GM12878 (cell line): ENCODE measurements at regions not wholly inside any gene's neighbourhood (a gene's known extent, or its start where the extent isn't known, plus 50 kb on each side); places are given as distances from the start of the nearest gene placed in this dataset.

Experiments
- ATAC-seq: fragments of 200-7000 bp; cut with Tn5 transposase; 3 replicates; pipeline ENCODE4 v1.9.1; 2020; ENCODE audit warnings: mild to moderate bottlenecking, moderate library complexity
- BruUV-seq: library from RNA; stranded (reverse); fragments of 400-500 nt; replicated peaks from 2 replicates; lab custom pipeline; 2021; lab: Mats Ljungman, UMichigan
- CTCF ChIA-PET: fragments of 300-600 bp; sonication (Branson Sonifier 250); formaldehyde crosslinking; extraction: SDS; loops from one replicate; lab custom pipeline; 2021; ENCODE audit warnings: inconsistent platforms; lab: Yijun Ruan, JAX
- POLR2A ChIA-PET: fragments of 350-600 bp; formaldehyde crosslinking; extraction: SDS; loops from one replicate; lab custom pipeline; 2021; ENCODE audit warnings: inconsistent platforms; lab: Charles Lee
- RAD21 ChIA-PET: fragments of 300-600 bp; sonication (Branson Sonifier 250); formaldehyde crosslinking; loops from one replicate; lab custom pipeline; 2023; ENCODE audit warnings: antibody characterized with exemption; ENCODE audit not compliant: unreplicated experiment; lab: Charles Lee
- SMC1A ChIA-PET: fragments of 300-600 bp; sonication (Branson Sonifier 250); formaldehyde crosslinking; loops from one replicate; lab custom pipeline; 2023; ENCODE audit not compliant: unreplicated experiment, uncharacterized antibody; lab: Charles Lee
- DNase-seq: peaks from one replicate; pipeline ENCODE4 v3.0.0-alpha.2; 2011; ENCODE audit warnings: low read depth, low spot score
- FAIRE-seq: peaks from 3 replicates; lab custom pipeline; 2011; peaks lifted over from hg19 to GRCh38; lab: Jason Lieb, UNC
- H2AFZ ChIP-seq: 2 replicates; pipeline ENCODE4 v1.6.0; 2011; ENCODE audit warnings: low read depth, low read length, control low read depth; ENCODE audit not compliant: control insufficient read depth
- H3K27ac ChIP-seq: 2 replicates; pipeline ENCODE4 v1.5.1; 2011; ENCODE audit warnings: control low read depth; ENCODE audit not compliant: control insufficient read depth, insufficient read depth
- H3K27me3 ChIP-seq, 2 experiments: replicated peaks in 1 of 2; 2 replicates each; pipeline versions ENCODE4 v1.6.0 to v1.6.1; 2011; ENCODE audit warnings: low read length in 1 of 2; ENCODE audit not compliant: control insufficient read depth in 2 of 2, insufficient read depth in 2 of 2
- H3K36me3 ChIP-seq, 2 experiments: 2 replicates each; pipeline ENCODE4 v1.5.1; 2011; ENCODE audit warnings: low read length in 1 of 2; ENCODE audit not compliant: control insufficient read depth in 2 of 2, insufficient read depth in 2 of 2
- H3K4me1 ChIP-seq: 2 replicates; pipeline ENCODE4 v1.6.1; 2011; ENCODE audit warnings: mild to moderate bottlenecking, low read length, moderate library complexity, mixed read lengths; ENCODE audit not compliant: control insufficient read depth, insufficient read depth
- H3K4me2 ChIP-seq: 2 replicates; pipeline ENCODE4 v1.6.0; 2011; ENCODE audit warnings: control low read depth; ENCODE audit not compliant: control insufficient read depth, insufficient read depth
- H3K4me3 ChIP-seq: fragments of 200-600 bp; sonication (generic); 2 replicates; pipeline ENCODE4 v1.5.1; 2016
- H3K79me2 ChIP-seq: 2 replicates; pipeline ENCODE4 v1.6.0; 2011; ENCODE audit warnings: low read length; ENCODE audit not compliant: control insufficient read depth, insufficient read depth
- H3K9ac ChIP-seq: 2 replicates; pipeline ENCODE4 v1.8.0; 2011; ENCODE audit warnings: low read length, control low read depth, mixed read lengths; ENCODE audit not compliant: control insufficient read depth, insufficient read depth
- H3K9me3 ChIP-seq: replicated peaks from 3 replicates; pipeline ENCODE4 v1.5.1; 2011; ENCODE audit warnings: mild to moderate bottlenecking, low read length; ENCODE audit not compliant: control insufficient read depth, insufficient read depth
- H4K20me1 ChIP-seq: 2 replicates; pipeline ENCODE4 v1.6.0; 2011; ENCODE audit not compliant: control insufficient read depth, insufficient read depth
- ATF3 ChIP-seq: IDR thresholded peaks from 2 replicates; pipeline ENCODE4 v1.6.1; 2011; ENCODE audit warnings: low read depth, mild to moderate bottlenecking, low read length, moderate library complexity, borderline replicate concordance; ENCODE audit errors: extremely low read depth
- CTCF ChIP-seq, 3 experiments: IDR thresholded peaks in 2 of 3; conservative IDR thresholded peaks in 1 of 3; 2 replicates each; pipeline ENCODE4 v1.5.1; 2011; ENCODE audit warnings: low read depth in 3 of 3, low read length in 3 of 3, mild to moderate bottlenecking in 3 of 3, control low read depth in 2 of 3, moderate library complexity in 2 of 3, inconsistent platforms in 1 of 3, mixed read lengths in 1 of 3; ENCODE audit not compliant: control insufficient read depth in 2 of 3, insufficient read depth in 1 of 3; ENCODE audit errors: extremely low read depth in 1 of 3
- CUX1 ChIP-seq: IDR thresholded peaks from 2 replicates; pipeline ENCODE4 v1.6.1; 2012; ENCODE audit warnings: improper control_type of control experiment, low read depth, low read length; ENCODE audit not compliant: insufficient replicate concordance
- EED ChIP-seq: sonication (generic); IDR thresholded peaks from 2 replicates; pipeline ENCODE4 v1.6.1; 2016; ENCODE audit warnings: antibody characterized with exemption, low read depth
- FOXM1 ChIP-seq: IDR thresholded peaks from 2 replicates; pipeline ENCODE4 v1.6.1; 2012; ENCODE audit warnings: low read depth, mild to moderate bottlenecking, inconsistent platforms, low read length, moderate library complexity
- LARP7 ChIP-seq: fragments of 450-650 bp; IDR thresholded peaks from 2 replicates; pipeline ENCODE4 v1.6.1; 2017; ENCODE audit warnings: mild to moderate bottlenecking
- NFIC ChIP-seq: IDR thresholded peaks from 2 replicates; pipeline ENCODE4 v1.6.1; 2012; ENCODE audit warnings: low read depth, mild to moderate bottlenecking, inconsistent platforms, low read length, moderate library complexity
- PML ChIP-seq: IDR thresholded peaks from 2 replicates; pipeline ENCODE4 v1.6.1; 2012; ENCODE audit warnings: low read length, inconsistent platforms
- RAD51 ChIP-seq: fragments of 450-650 bp; IDR thresholded peaks from 2 replicates; pipeline ENCODE4 v1.6.1; 2016; ENCODE audit warnings: moderate library complexity, mild to moderate bottlenecking, inconsistent platforms
- SREBF1 ChIP-seq: IDR thresholded peaks from 2 replicates; pipeline ENCODE4 v1.6.1; 2012; ENCODE audit warnings: mild to moderate bottlenecking, low read length
- SREBF2 ChIP-seq: IDR thresholded peaks from 2 replicates; pipeline ENCODE4 v1.6.1; 2012; ENCODE audit warnings: mild to moderate bottlenecking, low read length
- TBL1XR1 ChIP-seq: IDR thresholded peaks from 2 replicates; pipeline ENCODE4 v1.6.1; 2012; ENCODE audit warnings: low read depth, low read length, improper control_type of control experiment
- TCF12 ChIP-seq: IDR thresholded peaks from 2 replicates; pipeline ENCODE4 v1.6.1; 2011; ENCODE audit warnings: low read depth, mild to moderate bottlenecking, low read length
- TCF3 ChIP-seq: IDR thresholded peaks from 2 replicates; pipeline ENCODE4 v1.6.1; 2012; ENCODE audit warnings: low read depth, mild to moderate bottlenecking, low read length, borderline replicate concordance; ENCODE audit not compliant: insufficient read depth
- WGBS: methylation state at CpG from one replicate; pipeline ENCODE4 v1.1.6; 2016; ENCODE audit warnings: low lambda C conversion rate; ENCODE audit not compliant: insufficient replicate concordance, insufficient coverage; ENCODE audit errors: missing lambda C conversion rate; 5-methylcytosine and 5-hydroxymethylcytosine counted together
- in situ Hi-C: fragments of 300-500 bp; cut with MboI; formaldehyde crosslinking; loops from 9 replicates; pipeline ENCODE4 v1.14.3; 2018; ENCODE audit warnings: mixed read lengths
- intact Hi-C: fragments of 100-400 bp; cut with micrococcal nuclease; formaldehyde crosslinking; loops from one replicate; pipeline ENCODE4 v1.14.2; 2022; ENCODE audit not compliant: unreplicated experiment
- TF ChIP-seq, protein P1 (sequence below): IDR thresholded peaks from 2 replicates; pipeline ENCODE4 v1.6.1; 2012; ENCODE audit warnings: mild to moderate bottlenecking, low read depth, low read length

GRCh38 chr16:77076839-77077238 is 114.2 kb upstream of the MON1B start:
- Histone ChIP-seq H3K27ac (no peak overlapping the region), H3K4me1 (no peaks in the 10 kb centered on the region), H4K20me1 (no peaks in the 10 kb centered on the region), H3K36me3 (no peaks in the 10 kb centered on the region), H3K27me3 (no peaks in the 10 kb centered on the region), H2AFZ (no peak overlapping the region), H3K9me3 (no peaks in the 10 kb centered on the region), H3K4me3 (no peak overlapping the region), H3K79me2 (no peaks in the 10 kb centered on the region), H3K4me2 (no peak overlapping the region), H3K9ac (no peak overlapping the region)
- WGBS: 34% methylated on average over 2 of the region's 5 CpGs
- ATAC-seq (no peak), FAIRE-seq (no peak), DNase-seq (no peak)
- BruUV-seq: no TSS peak
- ChIA-PET RAD21 (no interaction called here), SMC1A (no interaction called here), POLR2A (no interaction called here), CTCF (no interaction called here)
- in situ Hi-C loops (no loop called here), intact Hi-C loops (no loop called here)
- TF ChIP-seq TCF12 (no peak), ATF3 (no peak), FOXM1 (no peak), LARP7 (no peak), NFIC (no peak), PML (no peak), TCF3 (no peak), CUX1 (no peak), RAD51 (no peak), SREBF2 (no peak), TBL1XR1 (no peak), SREBF1 (no peak), CTCF (IDR thresholded peaks at IDR 0.05 in 2 of 3, conservative IDR thresholded peaks at IDR 0.05 in 1 of 3; ENCODE audit: control insufficient read depth in 2 of 3, extremely low read depth in 1 of 3, insufficient read depth in 1 of 3, low read depth in 3 of 3, low read length in 3 of 3) (no peak), EED (no peak)
- TF ChIP-seq, protein P1, sequence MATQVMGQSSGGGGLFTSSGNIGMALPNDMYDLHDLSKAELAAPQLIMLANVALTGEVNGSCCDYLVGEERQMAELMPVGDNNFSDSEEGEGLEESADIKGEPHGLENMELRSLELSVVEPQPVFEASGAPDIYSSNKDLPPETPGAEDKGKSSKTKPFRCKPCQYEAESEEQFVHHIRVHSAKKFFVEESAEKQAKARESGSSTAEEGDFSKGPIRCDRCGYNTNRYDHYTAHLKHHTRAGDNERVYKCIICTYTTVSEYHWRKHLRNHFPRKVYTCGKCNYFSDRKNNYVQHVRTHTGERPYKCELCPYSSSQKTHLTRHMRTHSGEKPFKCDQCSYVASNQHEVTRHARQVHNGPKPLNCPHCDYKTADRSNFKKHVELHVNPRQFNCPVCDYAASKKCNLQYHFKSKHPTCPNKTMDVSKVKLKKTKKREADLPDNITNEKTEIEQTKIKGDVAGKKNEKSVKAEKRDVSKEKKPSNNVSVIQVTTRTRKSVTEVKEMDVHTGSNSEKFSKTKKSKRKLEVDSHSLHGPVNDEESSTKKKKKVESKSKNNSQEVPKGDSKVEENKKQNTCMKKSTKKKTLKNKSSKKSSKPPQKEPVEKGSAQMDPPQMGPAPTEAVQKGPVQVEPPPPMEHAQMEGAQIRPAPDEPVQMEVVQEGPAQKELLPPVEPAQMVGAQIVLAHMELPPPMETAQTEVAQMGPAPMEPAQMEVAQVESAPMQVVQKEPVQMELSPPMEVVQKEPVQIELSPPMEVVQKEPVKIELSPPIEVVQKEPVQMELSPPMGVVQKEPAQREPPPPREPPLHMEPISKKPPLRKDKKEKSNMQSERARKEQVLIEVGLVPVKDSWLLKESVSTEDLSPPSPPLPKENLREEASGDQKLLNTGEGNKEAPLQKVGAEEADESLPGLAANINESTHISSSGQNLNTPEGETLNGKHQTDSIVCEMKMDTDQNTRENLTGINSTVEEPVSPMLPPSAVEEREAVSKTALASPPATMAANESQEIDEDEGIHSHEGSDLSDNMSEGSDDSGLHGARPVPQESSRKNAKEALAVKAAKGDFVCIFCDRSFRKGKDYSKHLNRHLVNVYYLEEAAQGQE: no peak
